BJ (cell line): ENCODE measurements at regions not wholly inside any gene's neighbourhood (a gene's known extent, or its start where the extent isn't known, plus 50 kb on each side); places are given as distances from the start of the nearest gene placed in this dataset.

Experiments used
- CTCF ChIA-PET: fragments of 350-600 bp; formaldehyde crosslinking; extraction: SDS; loops from one replicate; lab custom pipeline; 2021; ENCODE audit warnings: antibody characterized with exemption, inconsistent platforms; lab: Yijun Ruan, JAX
- POLR2A ChIA-PET: fragments of 300-600 bp; sonication (Branson Sonifier 250); formaldehyde crosslinking; extraction: SDS; loops from one replicate; lab custom pipeline; 2021; ENCODE audit warnings: antibody characterized with exemption; lab: Charles Lee
- DNase-seq: peaks from one replicate; pipeline ENCODE4 v3.0.0-alpha.2; 2011; ENCODE audit warnings: low read depth
- H3K27me3 ChIP-seq: 2 replicates; pipeline ENCODE4 v1.6.0; 2011; ENCODE audit warnings: low read length; ENCODE audit not compliant: control insufficient read depth, insufficient read depth
- H3K36me3 ChIP-seq: 2 replicates; pipeline ENCODE4 v1.5.1; 2011; ENCODE audit warnings: low read length; ENCODE audit not compliant: control insufficient read depth, insufficient read depth
- H3K4me3 ChIP-seq: 2 replicates; pipeline ENCODE4 v1.5.1; 2011; ENCODE audit warnings: low read depth, mild to moderate bottlenecking, control low read depth, low read length
- TF ChIP-seq, protein P1 (sequence below): IDR thresholded peaks from 2 replicates; pipeline ENCODE4 v1.5.1; 2011; ENCODE audit warnings: low read depth, mild to moderate bottlenecking, control low read depth, inconsistent platforms, low read length, moderate library complexity; ENCODE audit not compliant: insufficient read depth

DNA sequence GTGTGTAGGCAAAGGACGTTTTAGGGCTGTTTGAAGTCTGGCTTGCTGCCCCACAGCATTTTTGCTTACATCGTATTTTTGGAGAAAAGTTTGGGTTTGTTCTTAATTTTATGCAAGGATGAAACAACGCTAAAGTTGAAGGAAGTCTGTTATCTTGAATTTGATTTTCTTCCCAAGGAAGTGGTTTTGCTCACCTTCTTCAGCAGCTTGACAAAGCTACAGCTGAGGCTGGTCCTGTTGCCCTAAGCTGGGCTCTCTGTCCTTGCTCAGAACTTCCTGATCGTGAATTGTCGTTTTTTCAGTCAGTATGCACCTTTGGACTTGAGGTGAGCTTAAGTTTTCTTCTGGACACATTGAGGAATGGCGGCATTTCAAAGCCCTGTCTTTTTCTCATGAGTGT lies 62.1 kb upstream of the GSX1 start:
- TF ChIP-seq, protein P1, sequence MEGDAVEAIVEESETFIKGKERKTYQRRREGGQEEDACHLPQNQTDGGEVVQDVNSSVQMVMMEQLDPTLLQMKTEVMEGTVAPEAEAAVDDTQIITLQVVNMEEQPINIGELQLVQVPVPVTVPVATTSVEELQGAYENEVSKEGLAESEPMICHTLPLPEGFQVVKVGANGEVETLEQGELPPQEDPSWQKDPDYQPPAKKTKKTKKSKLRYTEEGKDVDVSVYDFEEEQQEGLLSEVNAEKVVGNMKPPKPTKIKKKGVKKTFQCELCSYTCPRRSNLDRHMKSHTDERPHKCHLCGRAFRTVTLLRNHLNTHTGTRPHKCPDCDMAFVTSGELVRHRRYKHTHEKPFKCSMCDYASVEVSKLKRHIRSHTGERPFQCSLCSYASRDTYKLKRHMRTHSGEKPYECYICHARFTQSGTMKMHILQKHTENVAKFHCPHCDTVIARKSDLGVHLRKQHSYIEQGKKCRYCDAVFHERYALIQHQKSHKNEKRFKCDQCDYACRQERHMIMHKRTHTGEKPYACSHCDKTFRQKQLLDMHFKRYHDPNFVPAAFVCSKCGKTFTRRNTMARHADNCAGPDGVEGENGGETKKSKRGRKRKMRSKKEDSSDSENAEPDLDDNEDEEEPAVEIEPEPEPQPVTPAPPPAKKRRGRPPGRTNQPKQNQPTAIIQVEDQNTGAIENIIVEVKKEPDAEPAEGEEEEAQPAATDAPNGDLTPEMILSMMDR: no peak
- CTCF ChIA-PET: interaction anchor here (0.5 to 0.6 kb wide), 2 partner anchors 818 to 857 kb away, joined by 3 read pairs; no protein-coding TSS in a partner anchor

More for the DNA sequence above, 62.1 kb upstream of the GSX1 start:
- DNase-seq: no peak
- H3K36me3 ChIP-seq: no peaks in the 10 kb centered on the region
- no peak overlapping the region for H3K4me3 ChIP-seq
- POLR2A ChIA-PET: no interaction called here
- no peaks in the 10 kb centered on the region; the same call in 1 of the 2 replicates for H3K27me3 ChIP-seq
